GM21529 (cell line): ENCODE measurements at regions not wholly inside any gene's neighbourhood (a gene's known extent, or its start where the extent isn't known, plus 50 kb on each side); places are given as distances from the start of the nearest gene placed in this dataset.
"Not testable (repeated sequence)": the region's sequence is repeated elsewhere in the genome, so short reads cannot be mapped to it uniquely, and the experiment has no call there.

Experiments
- ATAC-seq: cut with Tn5 transposase; IDR thresholded peaks from one replicate; pipeline ENCODE4 v1.9.1; 2021; ENCODE audit not compliant: unreplicated experiment

GRCh38 chr18:52228166-52228565 is 111.8 kb upstream of the DCC start:
- no peak for ATAC-seq

GRCh38 chr18:52236131-52236530 is 103.9 kb upstream of the DCC start:
- ATAC-seq, result no peak

- ATAC-seq, result no peak
These were observed 102.4 kb upstream of the DCC start for GRCh38 chr18:52237551-52237950.

GRCh38 chr18:52242711-52243110 is 97.3 kb upstream of the DCC start:
- no peak for ATAC-seq

GRCh38 chr18:52244658-52245057 is 95.3 kb upstream of the DCC start:
- ATAC-seq, result no peak

DNA sequence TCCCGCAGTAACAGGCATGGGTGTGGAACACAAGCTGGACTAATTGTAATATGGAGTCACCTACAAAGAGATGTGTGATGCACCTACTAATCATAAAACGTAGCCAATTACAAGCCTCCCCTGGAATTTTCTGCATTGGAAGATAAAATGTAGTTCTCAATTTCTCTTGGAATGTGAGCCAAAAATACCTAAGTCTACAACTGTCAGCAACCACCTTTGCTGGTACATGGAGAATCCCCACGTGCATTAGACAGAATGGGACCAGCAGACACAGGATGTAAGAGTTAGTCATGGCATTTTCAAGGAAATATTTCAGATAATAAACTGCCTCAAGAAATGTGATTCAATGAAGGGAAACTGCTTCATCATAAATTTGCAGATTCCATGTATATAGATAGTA is 85.6 kb upstream of the DCC start:
- ATAC-seq, result no peak

DNA sequence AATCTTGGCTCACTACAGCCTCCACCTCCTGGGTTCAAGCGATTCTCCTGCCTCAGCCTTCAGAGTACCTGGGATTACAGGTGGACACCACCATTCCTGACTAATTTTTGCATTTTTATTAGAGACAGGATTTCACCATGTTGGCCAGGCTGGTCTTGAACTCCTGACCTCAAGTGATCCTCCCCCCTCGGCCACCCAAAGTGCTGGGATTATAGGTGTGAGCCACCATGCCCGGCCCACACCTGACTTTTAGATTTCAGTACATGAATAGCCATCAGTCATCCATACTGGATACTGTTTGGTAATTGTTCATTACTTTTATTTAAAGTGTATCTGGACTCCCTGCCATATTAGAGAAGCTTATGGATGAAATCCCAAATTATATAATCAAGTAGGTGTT is 82.6 kb upstream of the DCC start:
- ATAC-seq, result not testable (repeated sequence)

GRCh38 chr18:52275817-52276216 is 64.2 kb upstream of the DCC start:
- ATAC-seq, result no peak

- ATAC-seq, result no peak
These were observed 62.2 kb upstream of the DCC start for GRCh38 chr18:52277785-52278184.

- ATAC-seq, result no peak
These were observed 61.8 kb upstream of the DCC start for GRCh38 chr18:52278191-52278590.

DNA sequence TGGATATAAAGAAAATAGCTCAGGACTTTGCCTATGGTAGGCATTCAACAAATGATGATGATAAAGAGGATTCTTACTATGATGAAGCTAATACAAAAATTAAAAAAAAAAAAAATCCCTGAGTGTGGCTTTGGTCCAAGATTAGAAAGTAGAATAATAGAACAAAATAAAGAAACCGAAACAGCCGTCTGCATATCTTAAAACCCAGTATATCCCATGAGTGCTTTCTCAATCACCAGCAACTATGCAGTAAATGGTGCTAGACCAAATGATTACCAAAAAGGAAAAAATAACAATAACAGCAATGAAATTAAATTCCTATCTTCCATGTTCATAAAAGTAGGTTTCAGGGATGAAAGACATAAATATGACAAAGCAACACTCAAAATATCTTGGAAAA is 59.3 kb upstream of the DCC start:
- ATAC-seq, result no peak

- no peak for ATAC-seq
These were observed 56.1 kb upstream of the DCC start for GRCh38 chr18:52283927-52284326.

DNA sequence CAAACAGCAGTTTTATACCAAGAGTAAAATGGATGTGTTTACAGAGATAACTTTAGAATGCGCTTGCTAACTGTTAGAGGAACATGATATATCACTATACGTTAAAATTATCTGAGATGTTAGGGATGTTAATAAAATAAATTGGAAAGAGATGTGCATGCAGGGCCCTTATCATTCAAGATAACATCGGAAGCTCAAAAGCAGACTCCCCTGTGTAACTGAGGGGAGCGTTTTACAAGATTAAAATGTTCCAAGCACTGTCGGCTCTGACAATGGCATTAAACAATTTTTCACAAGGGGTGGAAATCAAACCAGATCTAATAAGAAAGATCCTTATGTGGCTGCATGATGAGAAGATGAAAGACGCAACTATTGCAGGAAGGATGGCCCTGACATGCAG is 53.3 kb upstream of the DCC start:
- no peak for ATAC-seq

DNA sequence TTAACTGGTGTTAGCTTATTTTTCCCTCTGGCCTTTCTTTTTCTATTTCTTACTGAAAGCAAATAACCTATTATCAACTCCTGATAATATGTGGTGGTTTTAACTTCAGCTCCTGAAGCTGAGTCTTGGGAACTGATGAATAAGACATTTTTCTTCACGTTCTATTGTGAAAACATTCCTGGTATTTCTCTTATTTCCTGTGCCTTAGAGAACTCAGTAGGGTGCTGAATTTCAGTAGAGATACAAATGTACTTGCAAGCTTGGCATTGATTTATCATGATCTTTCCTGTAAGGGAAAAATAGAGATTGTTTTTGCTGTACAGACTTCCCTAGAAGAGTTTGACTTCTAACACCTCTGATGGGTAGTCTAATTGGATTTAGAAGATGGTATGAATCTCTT is 52.8 kb upstream of the DCC start:
- no peak for ATAC-seq

- ATAC-seq, result peak; percentile 58
These were observed 51.5 kb upstream of the DCC start for GRCh38 chr18:52288403-52289004.

- no peak for ATAC-seq
These were observed 50.6 kb upstream of the DCC start for GRCh38 chr18:52289392-52289791.
